Activated CD4-positive, alpha-beta memory T cell treated with anti-CD3 and anti-CD28 coated beads, Interleukin-2, amount 10 ng/mL, durations not matched to agents 7 days and 5 days (primary cell): ENCODE measurements at regions not wholly inside any gene's neighbourhood (a gene's known extent, or its start where the extent isn't known, plus 50 kb on each side); places are given as distances from the start of the nearest gene placed in this dataset.

ENCODE experiments used
- CTCF ChIA-PET: fragments of 350-600 bp; sonication (Branson Sonifier 250); formaldehyde crosslinking; loops from one replicate; lab custom pipeline; 2021; ENCODE audit warnings: antibody characterized with exemption, inconsistent platforms; lab: Charles Lee
- POLR2A ChIA-PET: fragments of 350-600 bp; sonication (Branson Sonifier 250); formaldehyde crosslinking; loops from one replicate; lab custom pipeline; 2021; ENCODE audit warnings: antibody characterized with exemption; lab: Charles Lee
- DNase-seq: peaks from one replicate; pipeline ENCODE4 v3.0.0-alpha.2; 2020
- H3K27ac Mint-ChIP-seq: one replicate; pipeline ENCODE4 v1.8.0; 2021; ENCODE audit warnings: mild to moderate bottlenecking, mixed read lengths
- H3K27me3 Mint-ChIP-seq: one replicate; pipeline ENCODE4 v1.8.0; 2021; ENCODE audit warnings: mixed read lengths
- H3K36me3 Mint-ChIP-seq: one replicate; pipeline ENCODE4 v1.8.0; 2021; ENCODE audit warnings: low read depth, mixed read lengths
- H3K4me1 Mint-ChIP-seq: one replicate; pipeline ENCODE4 v1.8.0; 2021; ENCODE audit warnings: mixed read lengths
- H3K4me3 Mint-ChIP-seq: one replicate; pipeline ENCODE4 v1.8.0; 2021; ENCODE audit warnings: mild to moderate bottlenecking, mixed read lengths
- H3K9me3 Mint-ChIP-seq: one replicate; pipeline ENCODE4 v1.8.0; 2021; ENCODE audit warnings: mixed read lengths

- H3K9me3 Mint-ChIP-seq, result no peaks in the 10 kb centered on the region
- no peaks in the 10 kb centered on the region for H3K4me1 Mint-ChIP-seq
- no peaks in the 10 kb centered on the region for H3K36me3 Mint-ChIP-seq
- ChIA-PET CTCF (no interaction called here), POLR2A (no interaction called here)
- DNase-seq, result no peak
- no peak overlapping the region for H3K4me3 Mint-ChIP-seq
- no peak overlapping the region for H3K27ac Mint-ChIP-seq
- peaks cover 15% of the 10 kb centered on the region for H3K27me3 Mint-ChIP-seq
These were observed 107.5 kb downstream of the NOG start for GRCh38 chr17:56700919-56701420.

GRCh38 chr17:56707312-56708219, 114.1 kb downstream of the NOG start:
- peaks cover 15% of the 10 kb centered on the region for H3K27me3 Mint-ChIP-seq
- H3K27ac Mint-ChIP-seq, result no peak overlapping the region
- POLR2A ChIA-PET, result no interaction called here
- H3K36me3 Mint-ChIP-seq, result no peaks in the 10 kb centered on the region
- H3K9me3 Mint-ChIP-seq, result peaks cover 6% of the 10 kb centered on the region
- no peak overlapping the region for H3K4me3 Mint-ChIP-seq
- DNase-seq, result no peak
- no peaks in the 10 kb centered on the region for H3K4me1 Mint-ChIP-seq
- CTCF ChIA-PET, result no interaction called here

- Mint-ChIP-seq H3K4me3 (no peak overlapping the region), H3K9me3 (peaks cover 6% of the 10 kb centered on the region), H3K36me3 (no peaks in the 10 kb centered on the region), H3K4me1 (no peaks in the 10 kb centered on the region), H3K27ac (no peak overlapping the region), H3K27me3 (peaks cover 15% of the 10 kb centered on the region)
- DNase-seq, result no peak
- POLR2A ChIA-PET, result no interaction called here
- CTCF ChIA-PET, result interaction anchor here (0.5 kb wide), 1 partner anchor 166 kb away, joined by 3 read pairs; no protein-coding TSS in a partner anchor
These were observed 114.7 kb downstream of the NOG start for GRCh38 chr17:56708220-56708558.

GRCh38 chr17:56708670-56709410, 115.3 kb downstream of the NOG start:
- DNase-seq, result no peak
- no peaks in the 10 kb centered on the region for H3K36me3 Mint-ChIP-seq
- no peaks in the 10 kb centered on the region for H3K4me1 Mint-ChIP-seq
- no peak overlapping the region for H3K27ac Mint-ChIP-seq
- H3K4me3 Mint-ChIP-seq, result no peak overlapping the region
- H3K9me3 Mint-ChIP-seq, result peaks cover 6% of the 10 kb centered on the region
- H3K27me3 Mint-ChIP-seq, result peaks cover 15% of the 10 kb centered on the region
- ChIA-PET POLR2A (no interaction called here), CTCF (interaction anchor here (0.5 kb wide), 1 partner anchor 166 kb away, joined by 3 read pairs; no protein-coding TSS in a partner anchor)

- DNase-seq, result no peak
- ChIA-PET CTCF (interaction anchor here (0.5 to 0.9 kb wide), 3 partner anchors 10 to 116 kb away, joined by 3 read pairs; no protein-coding TSS in a partner anchor), POLR2A (no interaction called here)
- Mint-ChIP-seq H3K27me3 (peaks cover 14% of the 10 kb centered on the region), H3K4me3 (no peak overlapping the region), H3K27ac (no peak overlapping the region), H3K4me1 (peaks cover under 1% of the 10 kb centered on the region), H3K36me3 (no peaks in the 10 kb centered on the region), H3K9me3 (peaks cover 6% of the 10 kb centered on the region)
These were observed 117.5 kb downstream of the NOG start for GRCh38 chr17:56710986-56711385.

GRCh38 chr17:56715613-56716357, 117.9 kb downstream of the C17orf67 start:
- no peak overlapping the region for H3K27ac Mint-ChIP-seq
- no peaks in the 10 kb centered on the region for H3K36me3 Mint-ChIP-seq
- H3K27me3 Mint-ChIP-seq, result peaks cover 14% of the 10 kb centered on the region
- peaks cover 20% of the 10 kb centered on the region for H3K4me1 Mint-ChIP-seq
- DNase-seq, result peak; percentile 79
- H3K4me3 Mint-ChIP-seq, result no peak overlapping the region
- H3K9me3 Mint-ChIP-seq, result peaks cover 6% of the 10 kb centered on the region
- ChIA-PET POLR2A (interaction anchor here (0.6 to 1.3 kb wide), 4 partner anchors 34 to 122 kb away, joined by 3 to 6 read pairs (median 3); partner anchors contain the start of gene NOG), CTCF (interaction anchor here (0.6 to 2.4 kb wide), 43 partner anchors 9 to 623 kb away, joined by 3 to 83 read pairs (median 5); partner anchors contain the start of gene NOG)

- H3K4me3 Mint-ChIP-seq, result no peak overlapping the region
- H3K36me3 Mint-ChIP-seq, result no peaks in the 10 kb centered on the region
- peaks cover under 1% of the 10 kb centered on the region for H3K9me3 Mint-ChIP-seq
- peaks cover 20% of the 10 kb centered on the region for H3K4me1 Mint-ChIP-seq
- peaks cover 14% of the 10 kb centered on the region for H3K27me3 Mint-ChIP-seq
- no peak overlapping the region for H3K27ac Mint-ChIP-seq
- no peak for DNase-seq
- CTCF ChIA-PET, result interaction anchor here (0.9 to 5.9 kb wide), 3 partner anchors 62 to 218 kb away, joined by 3 to 27 read pairs (median 5); partner anchors contain the start of gene NOG
- POLR2A ChIA-PET, result no interaction called here
These were observed 116.2 kb downstream of the C17orf67 start for GRCh38 chr17:56717471-56717870.

GRCh38 chr17:56718515-56718914, 115.2 kb downstream of the C17orf67 start:
- H3K4me1 Mint-ChIP-seq, result peaks cover 20% of the 10 kb centered on the region
- no peak for DNase-seq
- H3K9me3 Mint-ChIP-seq, result no peaks in the 10 kb centered on the region
- no peak overlapping the region for H3K27ac Mint-ChIP-seq
- H3K36me3 Mint-ChIP-seq, result no peaks in the 10 kb centered on the region
- CTCF ChIA-PET, result interaction anchor here (0.9 to 5.9 kb wide), 3 partner anchors 61 to 219 kb away, joined by 3 to 27 read pairs (median 5); partner anchors contain the start of gene NOG
- peaks cover 14% of the 10 kb centered on the region for H3K27me3 Mint-ChIP-seq
- POLR2A ChIA-PET, result no interaction called here
- no peak overlapping the region for H3K4me3 Mint-ChIP-seq

- Mint-ChIP-seq H3K4me1 (peaks cover 4% of the 10 kb centered on the region), H3K27ac (no peak overlapping the region), H3K36me3 (no peaks in the 10 kb centered on the region), H3K27me3 (peaks cover 19% of the 10 kb centered on the region), H3K4me3 (no peak overlapping the region), H3K9me3 (no peaks in the 10 kb centered on the region)
- DNase-seq, result no peak
- ChIA-PET POLR2A (interaction anchor here (0.9 kb wide), 1 partner anchor 28 kb away, joined by 3 read pairs; no protein-coding TSS in a partner anchor), CTCF (interaction anchor here (2.4 kb wide), 1 partner anchor 131 kb away, joined by 6 read pairs; no protein-coding TSS in a partner anchor)
These were observed 110.3 kb downstream of the C17orf67 start for GRCh38 chr17:56723421-56723820.

GRCh38 chr17:56724664-56725063, 109.1 kb downstream of the C17orf67 start:
- Mint-ChIP-seq H3K4me3 (no peak overlapping the region), H3K9me3 (no peaks in the 10 kb centered on the region), H3K4me1 (no peaks in the 10 kb centered on the region), H3K27me3 (peaks cover 17% of the 10 kb centered on the region), H3K36me3 (no peaks in the 10 kb centered on the region), H3K27ac (no peak overlapping the region)
- POLR2A ChIA-PET, result interaction anchor here (0.9 kb wide), 1 partner anchor 27 kb away, joined by 3 read pairs; no protein-coding TSS in a partner anchor
- CTCF ChIA-PET, result interaction anchor here (1.4 to 2.4 kb wide), 2 partner anchors 9 to 132 kb away, joined by 6 to 8 read pairs; no protein-coding TSS in a partner anchor
- no peak for DNase-seq

- POLR2A ChIA-PET, result no interaction called here
- Mint-ChIP-seq H3K36me3 (no peaks in the 10 kb centered on the region), H3K27ac (no peak overlapping the region), H3K27me3 (peaks cover 20% of the 10 kb centered on the region), H3K9me3 (no peaks in the 10 kb centered on the region), H3K4me1 (no peaks in the 10 kb centered on the region), H3K4me3 (no peak overlapping the region)
- no peak for DNase-seq
- CTCF ChIA-PET, result interaction anchor here (1.4 to 2.4 kb wide), 2 partner anchors 9 to 133 kb away, joined by 6 to 8 read pairs; no protein-coding TSS in a partner anchor
These were observed 108.6 kb downstream of the C17orf67 start for GRCh38 chr17:56725144-56725543.
